ENCODE measurements at regions not wholly inside any gene's neighbourhood (a gene's known extent, or its start where the extent isn't known, plus 50 kb on each side); places are given as distances from the start of the nearest gene placed in this dataset.

DNA sequence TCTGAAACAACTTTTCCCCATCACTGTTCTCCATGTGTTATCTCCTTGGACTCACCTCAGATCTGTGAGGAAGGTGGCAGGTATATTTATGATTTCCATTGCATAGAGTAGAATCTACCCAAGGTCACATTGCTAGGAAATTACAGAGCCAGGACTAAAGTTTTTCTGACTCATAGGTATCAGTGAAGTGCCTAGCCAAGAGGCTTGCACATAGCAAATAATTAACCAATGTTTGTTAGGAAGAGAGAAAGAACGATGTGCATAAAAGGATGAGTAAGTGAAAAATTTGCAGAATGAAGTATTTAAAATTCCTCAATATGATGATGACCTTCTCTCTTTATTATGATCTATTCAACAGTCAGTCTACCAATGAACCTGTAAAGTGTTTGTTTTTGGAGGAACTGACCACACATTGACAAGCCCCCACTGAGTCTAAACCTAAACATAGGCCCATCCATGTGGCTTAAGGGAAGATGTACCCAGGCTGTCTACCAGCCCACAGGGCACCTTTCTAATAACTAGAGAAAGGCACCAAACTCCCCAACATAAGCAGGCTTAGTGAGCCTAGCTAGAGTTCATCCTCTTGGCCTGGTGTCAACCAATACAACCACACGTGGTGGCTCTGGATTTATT, 252.9 kb upstream of the ZMIZ1 start:
- no peak for DNase-seq

DNA sequence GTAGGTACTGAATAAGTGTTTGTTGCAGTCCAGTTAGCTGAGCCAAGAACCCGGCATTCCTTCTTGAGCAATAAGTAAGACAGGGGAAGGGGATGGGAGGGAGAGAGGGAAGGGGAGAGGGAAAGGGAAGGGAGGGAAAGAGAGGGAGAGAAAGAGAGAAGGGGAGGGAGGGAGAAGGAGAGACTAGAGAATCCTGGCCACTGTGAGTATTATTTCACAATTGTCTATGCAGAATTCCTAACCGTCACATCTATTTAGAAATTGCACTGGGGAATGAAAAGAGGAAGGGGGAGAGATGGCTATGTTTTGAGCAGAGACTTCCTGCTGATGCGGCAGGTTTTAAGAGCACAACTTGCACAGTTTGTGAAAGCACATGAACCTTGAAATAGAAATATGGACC, 251.4 kb upstream of the ZMIZ1 start:
- no peak for DNase-seq

DNA sequence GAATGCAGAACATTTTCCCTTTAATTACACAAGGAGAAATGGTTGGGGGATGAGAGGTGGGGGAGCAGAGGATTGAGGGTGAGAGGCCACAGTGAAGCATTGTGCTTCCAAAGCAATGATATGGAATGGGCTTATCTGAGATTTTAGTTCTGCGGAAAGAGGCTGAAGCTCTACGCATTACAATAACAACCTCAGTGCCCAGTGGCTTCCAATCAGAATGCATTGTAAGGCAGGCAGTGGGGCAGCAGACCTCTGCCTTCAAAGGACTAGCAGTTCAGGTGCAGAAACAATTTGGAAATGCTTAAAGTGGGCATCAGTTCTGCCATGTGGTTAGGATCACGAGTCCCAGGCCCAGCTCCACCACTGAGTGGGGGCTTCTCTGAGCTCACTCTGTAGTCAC, 251.0 kb upstream of the ZMIZ1 start:
- no peak for DNase-seq

DNA sequence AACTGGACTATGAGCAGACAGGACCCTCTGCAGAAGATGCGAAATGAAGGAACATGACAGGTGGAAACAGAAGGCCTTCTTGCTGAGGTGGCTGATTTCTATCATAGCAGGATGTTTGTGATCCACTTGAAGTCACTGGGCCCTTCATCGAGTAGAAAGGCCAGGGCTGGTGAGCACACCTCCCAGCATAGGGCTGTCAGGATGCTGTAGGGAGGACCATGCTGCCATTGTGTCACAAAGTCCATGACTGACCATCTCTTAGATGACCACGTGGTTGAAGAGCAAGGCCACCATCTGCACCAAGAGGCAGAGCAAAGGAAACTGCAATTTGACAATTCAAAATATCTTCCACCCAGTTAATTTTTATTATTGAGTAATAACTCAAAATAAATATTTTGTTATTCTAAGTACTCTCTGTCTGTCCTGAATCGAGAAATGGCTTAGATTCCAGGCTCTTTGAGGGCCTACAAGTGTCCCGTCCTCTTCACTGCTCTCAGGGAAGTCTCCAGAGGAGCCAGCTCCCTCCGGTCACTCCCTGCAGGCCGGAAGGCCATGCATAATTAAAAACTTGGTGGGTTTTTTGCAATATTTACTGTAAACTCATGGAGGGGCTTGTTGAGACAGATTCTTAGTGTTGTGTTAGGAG, 249.3 kb upstream of the ZMIZ1 start:
- no peak for DNase-seq

DNA sequence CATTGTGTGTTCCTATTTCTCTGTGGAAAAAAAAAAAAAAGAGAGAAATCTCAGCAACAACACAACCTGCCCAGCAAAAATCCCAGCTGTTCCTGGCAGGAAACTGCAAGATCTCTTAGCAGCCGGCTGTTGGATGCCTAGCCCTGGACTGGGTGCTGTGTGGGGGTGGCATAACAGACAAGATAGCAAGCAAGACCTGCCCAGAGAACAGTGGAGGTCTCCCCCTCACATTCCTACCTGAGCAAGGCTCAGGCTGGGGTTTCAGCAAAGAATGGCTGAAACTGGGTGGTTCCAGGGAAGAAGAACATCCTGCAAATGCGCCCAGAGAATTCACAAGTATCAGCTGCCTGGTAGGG, 248.8 kb upstream of the ZMIZ1 start:
- no peak for DNase-seq

DNA sequence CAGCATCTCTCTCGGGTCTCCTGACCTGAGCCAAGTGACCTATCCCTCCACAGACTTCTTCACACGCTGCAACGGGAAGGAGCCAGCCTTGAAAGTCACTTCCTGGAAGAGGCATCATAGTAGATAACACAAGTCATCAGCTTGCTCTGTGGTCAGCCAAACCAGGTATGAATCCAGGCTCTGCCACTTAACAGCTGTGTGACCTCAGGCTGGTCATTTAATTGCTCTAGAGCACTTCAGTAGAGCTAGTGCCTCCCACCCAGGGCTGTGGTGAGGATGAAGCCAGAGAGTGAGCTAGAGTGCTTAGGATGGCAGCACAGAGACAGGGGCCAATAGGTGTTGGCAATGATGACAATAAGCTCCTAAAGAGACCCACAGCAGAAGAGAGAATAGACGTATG, 247.7 kb upstream of the ZMIZ1 start:
- no peak for DNase-seq

DNA sequence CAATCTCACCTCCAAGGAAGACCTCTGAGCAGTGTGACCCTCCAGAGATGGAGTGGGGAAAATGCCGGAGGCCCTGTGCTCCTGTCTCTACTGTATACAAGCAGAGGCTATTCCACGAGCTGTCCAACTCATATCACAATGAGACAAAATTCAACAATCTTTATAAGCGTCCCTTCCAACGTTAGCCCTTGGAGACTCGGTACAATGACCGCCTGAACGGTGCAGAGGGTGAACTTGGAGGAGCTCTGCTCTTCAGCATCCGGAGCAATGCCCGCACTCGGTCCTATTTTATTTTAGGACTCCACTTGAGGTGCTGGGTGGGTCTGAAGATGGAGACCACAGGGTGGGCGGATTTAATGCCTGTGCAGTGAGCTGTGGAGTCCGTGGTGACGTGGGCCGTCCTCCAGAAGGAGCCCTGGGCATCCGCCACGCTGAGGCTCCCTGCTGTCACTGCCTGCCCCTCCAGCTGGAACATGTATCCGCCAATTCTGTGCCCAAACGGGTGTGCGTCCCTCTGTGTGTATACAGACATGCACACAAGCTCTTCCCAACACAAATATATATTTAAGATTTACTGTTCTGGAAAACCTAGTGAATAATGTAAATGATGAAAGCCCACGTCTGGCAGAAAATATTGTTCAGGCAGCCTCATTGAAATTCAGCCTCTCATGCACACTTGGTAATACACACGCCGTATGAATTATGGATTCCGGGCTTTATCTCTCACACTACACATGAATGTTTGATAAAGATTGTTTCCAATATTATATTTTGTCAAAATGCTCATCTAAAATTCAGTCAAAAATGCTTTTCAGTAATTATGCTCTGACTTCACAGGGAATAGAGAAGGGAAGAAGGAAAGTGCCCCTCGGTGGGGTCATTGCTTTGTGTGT, 239.9 kb upstream of the ZMIZ1 start:
- DNase-seq = no peak

DNA sequence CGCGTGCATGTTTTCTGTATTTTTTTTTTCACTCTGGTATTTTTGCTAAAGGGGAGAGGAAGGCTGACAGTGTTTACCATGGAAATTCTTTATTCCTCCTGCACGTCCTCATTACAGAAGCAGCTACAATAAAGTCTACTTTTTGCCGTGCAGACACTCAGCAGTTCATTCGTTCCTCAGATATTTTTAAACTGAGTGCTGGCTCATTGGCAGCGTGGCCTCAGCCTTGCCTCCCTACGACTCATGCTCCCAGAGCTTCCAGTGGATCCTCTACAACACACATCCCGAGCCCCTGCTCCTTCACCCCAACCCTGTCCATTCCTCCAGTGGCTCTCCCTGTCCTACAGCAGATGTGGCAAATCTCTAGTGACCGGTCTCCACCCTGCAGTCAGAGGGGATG, 239.2 kb upstream of the ZMIZ1 start:
- no peak for DNase-seq

DNA sequence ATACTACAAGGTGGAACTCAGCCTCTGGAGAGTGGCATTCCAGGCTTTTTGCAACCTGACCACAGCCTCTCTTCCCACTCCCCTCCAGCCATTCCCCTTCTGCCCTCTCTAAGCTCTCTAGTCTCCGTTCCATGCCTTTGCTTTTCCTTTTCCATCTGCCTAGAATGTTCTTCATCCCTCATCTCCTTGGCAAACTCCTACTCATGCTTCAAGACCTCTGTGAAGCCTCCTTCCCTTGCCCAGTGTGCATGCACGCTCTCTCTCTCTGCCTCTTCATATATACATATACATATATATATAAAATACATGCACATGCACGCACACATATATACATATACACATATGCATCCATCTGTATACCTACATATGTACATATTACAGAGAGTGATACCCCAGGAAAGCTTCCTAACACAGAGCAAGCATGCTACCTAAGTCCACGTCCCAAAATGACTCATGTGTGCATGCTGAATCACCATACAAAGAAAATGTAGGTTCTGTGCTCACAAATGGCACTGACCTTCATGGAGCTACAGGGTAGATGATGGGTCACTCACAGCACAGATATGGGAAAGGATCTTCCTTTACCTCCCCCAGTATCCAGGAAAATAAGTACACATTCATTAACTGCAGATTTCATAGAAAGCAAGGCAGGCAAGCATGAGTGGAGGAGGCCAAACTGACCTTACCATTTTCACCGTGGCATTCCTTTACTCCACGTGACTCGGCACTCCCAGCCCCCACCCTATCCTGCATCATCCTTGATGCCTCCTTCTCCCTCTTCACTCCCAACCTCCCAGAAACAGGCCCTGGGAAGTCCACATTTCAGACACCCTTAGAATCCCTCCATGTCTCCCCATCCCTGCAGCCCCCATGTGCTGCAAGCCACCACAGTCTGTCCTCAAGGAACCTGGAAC, 238.4 kb upstream of the ZMIZ1 start:
- DNase-seq = no peak

DNA sequence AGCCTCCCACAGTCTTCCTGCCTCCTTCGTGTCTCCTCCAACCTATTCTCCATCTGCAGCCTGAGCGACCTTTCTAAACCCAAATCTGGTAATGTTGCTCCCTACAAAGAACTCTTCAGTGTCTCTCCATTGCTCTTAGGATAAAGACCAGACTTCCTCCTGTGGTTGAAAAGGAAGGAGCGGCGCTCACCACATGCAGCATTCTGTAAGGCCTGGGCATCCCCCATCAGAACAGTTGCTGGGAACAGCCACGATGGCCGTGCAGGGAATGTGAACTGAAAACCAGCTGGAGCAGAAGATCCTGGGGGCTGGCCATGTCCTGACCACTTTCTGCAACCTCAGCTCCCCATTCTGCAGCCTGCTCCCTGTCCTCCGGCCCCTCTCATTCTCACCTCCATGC, 237.8 kb upstream of the ZMIZ1 start:
- no peak for DNase-seq

DNA sequence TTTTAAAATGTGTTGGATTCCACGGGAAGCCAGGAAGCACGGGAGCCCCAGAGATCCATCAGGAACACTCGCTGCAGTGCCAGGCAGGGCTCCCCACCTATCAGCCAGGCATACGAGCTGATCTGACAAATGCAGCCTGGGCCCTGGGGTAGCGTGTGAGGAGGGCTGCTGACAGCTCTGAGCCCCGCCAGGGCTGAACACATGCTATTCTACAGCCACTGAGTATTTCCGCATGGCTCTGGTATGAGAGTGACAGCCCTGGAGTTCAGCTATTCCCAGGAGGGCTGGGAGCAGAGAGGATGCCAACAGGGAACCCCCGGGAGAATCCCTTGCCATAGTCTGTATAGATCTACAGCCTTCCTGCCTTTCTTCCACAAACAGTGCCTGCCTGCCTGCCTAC, 237.3 kb upstream of the ZMIZ1 start:
- DNase-seq = no peak

DNA sequence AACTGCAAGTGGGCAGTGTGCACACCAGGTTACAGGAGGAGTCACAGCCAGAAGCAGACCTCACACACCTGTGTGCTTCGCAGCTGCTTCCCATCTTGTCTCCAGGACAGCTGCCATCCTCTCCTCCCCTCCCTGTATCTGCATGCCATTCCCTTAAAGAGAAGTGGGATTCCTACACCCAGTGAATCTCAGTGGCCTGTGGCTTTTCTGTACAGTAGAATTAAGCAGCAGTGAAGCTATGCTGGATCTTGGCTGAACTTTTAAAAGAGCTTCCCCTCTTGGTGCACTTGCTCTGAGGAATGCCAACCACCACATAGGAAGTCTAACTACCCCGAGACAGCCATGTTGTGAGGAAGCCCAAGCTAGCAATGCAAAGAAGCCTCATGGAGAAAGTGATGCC, 236.5 kb upstream of the ZMIZ1 start:
- no peak for DNase-seq

DNA sequence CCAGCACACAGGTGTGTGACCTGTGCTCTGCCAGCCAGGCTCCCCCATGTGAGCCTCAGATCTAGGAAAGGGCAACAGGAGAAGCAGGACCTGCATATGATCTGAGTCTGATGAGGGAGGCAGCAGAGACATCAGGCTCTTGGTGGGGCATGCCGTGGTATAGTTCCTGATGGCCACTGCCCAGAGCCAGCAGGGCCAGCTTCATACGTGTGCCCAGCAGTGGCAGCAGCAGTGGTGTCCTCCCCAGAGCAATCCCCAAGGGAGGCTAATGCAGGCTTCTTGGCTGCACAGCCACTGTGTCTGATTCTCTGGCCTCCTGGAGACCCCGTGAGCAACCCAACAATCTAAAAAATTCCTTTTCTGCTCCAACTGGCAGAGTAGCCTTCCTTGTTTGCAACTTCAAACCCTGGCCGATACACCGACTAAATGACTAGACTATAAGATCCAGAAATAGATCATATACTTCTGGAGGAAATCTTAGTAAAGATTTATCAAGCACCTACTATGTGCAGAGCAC, 230.6 kb upstream of the ZMIZ1 start:
- no peak for DNase-seq

DNA sequence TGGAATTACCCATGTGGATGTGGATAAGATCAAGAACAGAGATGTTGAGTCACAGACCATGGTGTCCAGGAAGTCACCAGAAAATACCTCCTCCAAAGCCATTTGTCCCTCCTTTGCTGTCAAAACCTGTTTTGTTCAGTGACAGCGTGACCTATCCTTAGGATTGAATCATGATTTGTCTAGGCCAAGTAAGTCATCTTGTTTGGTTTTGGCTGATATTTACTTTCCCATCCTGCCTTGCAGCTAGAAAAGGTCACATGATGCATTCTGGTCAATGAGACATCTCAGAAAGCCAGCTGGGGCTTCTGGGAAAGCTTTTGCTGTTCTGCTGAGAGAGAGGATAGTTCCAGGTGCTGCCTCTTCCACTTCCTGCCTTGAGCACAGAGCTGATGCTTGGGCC, 225.3 kb upstream of the ZMIZ1 start:
- no peak for DNase-seq

DNA sequence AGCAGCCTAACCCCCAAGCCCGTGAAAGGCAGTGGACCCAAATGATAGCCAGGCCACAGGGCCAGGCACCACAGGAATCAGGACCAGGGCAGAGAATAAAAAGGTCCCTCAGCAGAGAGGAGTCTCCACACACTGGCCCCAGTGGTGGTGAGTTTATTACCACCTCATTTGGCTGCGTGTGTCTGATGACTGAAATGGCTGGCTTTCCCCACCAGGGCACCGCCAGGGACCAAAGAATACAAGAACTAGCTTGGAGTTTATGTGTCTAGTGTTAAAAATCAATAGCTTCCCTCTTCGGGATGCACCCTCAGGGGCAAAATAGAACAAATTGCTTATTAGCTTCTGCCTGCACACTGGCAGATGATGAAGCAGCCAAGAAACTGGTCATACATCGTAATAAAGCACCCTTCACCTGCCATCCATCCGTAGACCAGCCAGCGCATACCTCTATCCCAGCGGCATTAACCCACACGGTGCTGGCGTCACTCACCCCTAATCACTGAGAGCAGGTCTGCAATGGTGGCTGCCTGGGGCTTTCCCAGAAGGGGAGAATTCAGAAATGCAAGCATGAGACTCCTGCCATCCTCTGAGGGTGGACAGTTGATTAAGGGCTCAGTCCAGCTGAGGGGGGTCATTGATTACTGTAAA, 223.7 kb upstream of the ZMIZ1 start:
- DNase-seq = no peak

DNA sequence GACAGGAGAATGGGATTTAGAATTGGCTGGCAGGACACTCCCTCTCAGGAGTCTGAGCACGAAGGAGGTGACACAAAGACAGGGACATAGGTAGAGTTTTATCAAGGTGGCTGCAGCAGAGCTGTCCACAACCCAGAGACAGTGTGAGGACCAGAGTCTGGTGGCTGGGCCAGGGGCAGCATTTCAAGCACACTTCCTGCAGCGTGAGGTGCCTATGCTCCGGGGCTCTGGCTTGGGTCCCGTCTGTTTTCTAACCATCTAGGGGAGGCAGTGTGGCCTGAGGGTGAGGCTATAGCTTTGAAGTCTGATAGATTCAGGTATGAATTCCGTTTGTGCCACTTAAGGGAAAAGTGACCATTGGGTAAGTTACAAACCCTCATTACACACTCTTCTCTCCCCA, 222.7 kb upstream of the ZMIZ1 start:
- no peak for DNase-seq

DNA sequence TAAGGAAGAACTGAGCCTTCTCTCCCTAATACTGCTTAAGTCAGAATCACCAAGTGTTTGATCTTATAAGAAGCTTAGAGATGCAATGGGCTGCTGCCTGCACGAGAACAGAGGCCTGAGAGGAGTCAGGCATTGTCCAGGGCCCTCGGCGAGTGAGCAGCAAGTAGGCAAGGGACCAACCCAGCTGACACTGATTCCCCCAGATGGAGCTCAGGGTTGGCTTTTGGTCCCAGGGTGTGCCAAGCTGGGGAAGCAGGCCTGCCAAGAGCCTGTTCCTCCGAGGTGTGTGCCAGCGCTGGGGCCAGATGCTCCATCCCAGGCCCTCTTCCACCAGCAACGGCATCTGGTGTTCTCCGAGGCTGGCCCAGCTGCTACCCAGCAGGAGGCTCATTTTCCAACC, 222.0 kb upstream of the ZMIZ1 start:
- DNase-seq = peak; percentile 87

DNA sequence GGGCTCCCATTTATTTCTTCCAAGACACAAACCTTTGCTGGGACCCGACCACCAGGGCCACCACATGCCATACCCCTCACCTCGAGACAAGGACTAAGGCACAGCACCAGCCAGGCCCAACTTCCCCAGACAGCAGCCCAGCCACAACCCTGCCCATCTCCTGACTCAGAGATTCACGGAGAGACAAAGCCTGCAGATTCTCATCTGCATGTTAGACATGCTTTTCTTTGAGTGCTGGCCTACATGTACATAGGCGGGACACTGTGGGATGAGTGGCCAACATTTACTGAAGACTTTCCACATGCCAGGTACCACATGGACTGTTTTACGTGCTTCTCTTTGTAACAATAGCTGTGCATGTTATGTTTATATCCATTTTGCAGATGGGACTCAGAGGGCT, 221.3 kb upstream of the ZMIZ1 start:
- no peak for DNase-seq

DNA sequence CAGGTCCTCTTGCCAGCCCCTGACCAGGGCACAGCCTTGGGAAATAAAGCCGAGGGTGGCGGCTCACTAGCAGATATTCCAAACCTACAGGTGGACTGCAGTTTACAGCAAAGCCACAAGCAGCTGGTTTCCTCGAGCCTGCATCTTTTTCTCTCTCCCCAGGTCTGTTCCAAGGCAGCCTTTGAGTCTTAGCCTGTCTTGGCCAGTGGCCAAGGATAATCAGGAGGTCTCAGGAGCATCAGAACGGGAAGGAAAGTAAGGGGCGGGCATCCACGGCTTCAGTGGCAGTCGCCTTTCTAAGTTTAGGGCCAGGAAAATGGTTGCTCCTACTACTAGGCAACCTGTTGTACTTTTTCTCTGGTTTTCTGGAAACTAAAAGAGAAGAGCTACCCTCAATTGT, 219.7 kb upstream of the ZMIZ1 start:
- DNase-seq = no peak

DNA sequence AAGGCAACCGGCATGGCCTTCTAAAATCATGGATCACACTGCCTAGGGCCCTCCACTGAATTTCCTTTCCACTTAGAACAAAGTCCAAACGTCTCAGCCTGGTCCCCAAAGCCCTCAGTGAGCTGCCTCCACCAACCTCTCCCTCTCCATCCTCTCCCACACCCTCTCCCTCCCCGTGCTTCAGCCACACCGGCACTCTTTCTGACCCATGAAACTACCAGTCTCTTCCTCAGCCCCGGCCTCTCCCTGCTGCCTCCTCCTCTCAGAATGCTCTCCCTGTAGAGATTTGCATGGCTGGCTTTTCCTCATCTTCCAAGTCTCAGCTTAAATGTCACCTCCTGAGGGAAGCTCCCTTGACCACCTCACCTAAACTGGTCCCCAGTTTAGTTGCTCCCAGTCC, 219.0 kb upstream of the ZMIZ1 start:
- DNase-seq = no peak

DNA sequence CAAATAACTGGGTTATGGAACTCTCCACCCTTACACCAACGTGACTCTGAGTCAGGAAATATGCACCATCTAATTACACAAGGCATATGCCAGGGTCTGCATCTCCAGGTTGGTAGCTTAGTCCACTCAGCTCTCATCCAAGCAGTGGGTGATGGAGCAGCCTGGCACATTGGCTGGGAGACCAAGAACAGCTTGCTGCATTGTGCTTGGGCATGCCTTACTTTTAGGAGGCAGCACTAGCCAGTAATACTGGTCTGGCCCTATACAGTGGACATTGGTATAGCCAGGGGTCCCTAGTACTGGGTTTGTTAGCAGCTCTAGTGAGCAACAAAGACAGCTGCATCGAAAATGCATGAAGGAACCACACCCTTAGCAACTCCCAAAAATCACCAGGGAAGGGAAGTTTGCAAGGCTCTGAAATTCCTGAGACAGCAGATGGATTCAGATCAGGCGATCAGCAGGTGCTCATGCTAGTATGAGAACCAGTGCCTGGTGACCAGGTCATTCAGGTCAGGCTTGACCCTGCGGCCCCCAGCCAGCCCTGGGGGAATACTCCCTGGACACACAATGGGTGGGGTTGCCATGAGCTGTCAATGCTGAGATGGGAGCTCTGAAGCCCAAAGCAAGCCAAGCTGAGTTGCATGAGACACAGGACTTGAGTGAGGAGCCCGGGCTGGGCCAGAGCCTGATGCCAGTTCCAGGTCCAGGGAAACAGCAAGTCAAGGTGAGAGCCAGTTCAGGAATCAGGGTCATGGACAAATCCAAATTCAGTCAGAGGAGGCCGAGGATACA, 217.9 kb upstream of the ZMIZ1 start:
- peak; percentile 23 for DNase-seq

DNA sequence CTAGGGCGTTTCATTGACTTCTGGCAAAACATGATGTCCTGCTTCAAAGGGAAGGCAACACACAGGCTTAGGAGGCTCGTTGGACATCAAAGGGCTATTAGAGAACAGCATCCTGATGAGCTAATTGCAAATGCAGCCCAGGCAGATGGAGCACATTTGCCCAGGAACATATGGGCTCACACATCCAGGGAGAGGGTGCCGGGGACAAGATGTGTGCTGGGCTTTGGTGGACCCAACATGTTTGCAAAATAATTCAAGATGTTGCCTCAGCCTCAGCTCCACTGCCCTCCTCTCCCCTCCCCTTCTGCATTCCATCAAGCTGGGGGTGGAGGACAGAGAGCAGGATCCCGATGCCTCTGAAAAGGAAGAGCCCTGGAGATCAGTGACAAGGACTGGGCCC, 217.1 kb upstream of the ZMIZ1 start:
- DNase-seq = peak; percentile 33

Data from NCI-H1694 (cell line).